HG03066 (cell line): ENCODE measurements at regions not wholly inside any gene's neighbourhood (a gene's known extent, or its start where the extent isn't known, plus 50 kb on each side); places are given as distances from the start of the nearest gene placed in this dataset.

Source experiments
- ATAC-seq: cut with Tn5 transposase; IDR thresholded peaks from one replicate; pipeline ENCODE4 v1.9.1; 2021; ENCODE audit warnings: low read depth; ENCODE audit not compliant: unreplicated experiment

- ATAC-seq = no peak
Measured at GRCh38 chr17:33806631-33807030, 448.5 kb upstream of the CCL2 start.

GRCh38 chr17:33809748-33810147 is 445.3 kb upstream of the CCL2 start:
- no peak for ATAC-seq

- no peak for ATAC-seq
Measured at GRCh38 chr17:33811004-33811760, 443.9 kb upstream of the CCL2 start.

- ATAC-seq = no peak
Measured at GRCh38 chr17:33811984-33812577, 443.0 kb upstream of the CCL2 start.

GRCh38 chr17:33814852-33815251 is 440.2 kb upstream of the CCL2 start:
- ATAC-seq = no peak

- no peak for ATAC-seq
Measured at GRCh38 chr17:33816036-33816435, 439.0 kb upstream of the CCL2 start.

- ATAC-seq = no peak
Measured at GRCh38 chr17:33816842-33817617, 438.1 kb upstream of the CCL2 start.

GRCh38 chr17:33819539-33819938 is 435.5 kb upstream of the CCL2 start:
- no peak for ATAC-seq

- no peak for ATAC-seq
Measured at GRCh38 chr17:33832262-33832661, 422.8 kb upstream of the CCL2 start.

GRCh38 chr17:33837281-33837680 is 417.8 kb upstream of the CCL2 start:
- ATAC-seq = no peak

GRCh38 chr17:33838281-33838680 is 416.8 kb upstream of the CCL2 start:
- no peak for ATAC-seq

GRCh38 chr17:33847900-33848299 is 407.2 kb upstream of the CCL2 start:
- ATAC-seq = no peak

- no peak for ATAC-seq
Measured at GRCh38 chr17:33848433-33848832, 406.7 kb upstream of the CCL2 start.

- no peak for ATAC-seq
Measured at GRCh38 chr17:33854596-33854995, 400.5 kb upstream of the CCL2 start.

- ATAC-seq = no peak
Measured at GRCh38 chr17:33858121-33858520, 397.0 kb upstream of the CCL2 start.

- no peak for ATAC-seq
Measured at GRCh38 chr17:33858682-33859081, 396.4 kb upstream of the CCL2 start.

GRCh38 chr17:33862772-33863602 is 392.1 kb upstream of the CCL2 start:
- ATAC-seq = no peak

GRCh38 chr17:33864758-33865229 is 390.3 kb upstream of the CCL2 start:
- no peak for ATAC-seq

- ATAC-seq = no peak
Measured at GRCh38 chr17:33868899-33869298, 386.2 kb upstream of the CCL2 start.

- no peak for ATAC-seq
Measured at GRCh38 chr17:33870936-33871335, 384.1 kb upstream of the CCL2 start.
